ENCODE measurements at regions not wholly inside any gene's neighbourhood (a gene's known extent, or its start where the extent isn't known, plus 50 kb on each side); places are given as distances from the start of the nearest gene placed in this dataset.

DNA sequence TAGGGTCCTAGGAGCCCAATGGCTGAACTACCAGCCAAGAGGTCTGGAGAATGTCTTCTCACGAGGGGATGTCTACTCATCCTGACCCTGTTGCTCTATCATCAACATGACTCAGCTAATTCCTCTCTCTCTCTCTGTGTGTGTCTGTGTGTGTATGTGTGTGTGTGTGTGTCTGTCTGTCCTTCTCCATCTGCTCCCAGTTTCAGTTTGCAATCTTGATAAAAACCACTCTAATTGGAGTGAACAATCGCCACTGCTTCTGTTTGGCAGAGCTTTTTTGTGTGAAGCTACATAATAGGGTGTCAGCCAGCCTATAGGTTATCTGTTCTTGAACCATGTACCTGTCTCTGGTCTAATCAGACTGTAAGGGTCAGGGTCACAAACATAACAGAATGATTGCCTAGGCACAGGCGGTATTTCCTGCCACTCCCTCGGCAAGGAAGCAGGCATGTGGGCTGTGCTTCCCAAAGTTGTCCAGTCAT, 219.8 kb downstream of the SH3BP4 start (continued):
- TF ChIP-seq, protein P1, sequence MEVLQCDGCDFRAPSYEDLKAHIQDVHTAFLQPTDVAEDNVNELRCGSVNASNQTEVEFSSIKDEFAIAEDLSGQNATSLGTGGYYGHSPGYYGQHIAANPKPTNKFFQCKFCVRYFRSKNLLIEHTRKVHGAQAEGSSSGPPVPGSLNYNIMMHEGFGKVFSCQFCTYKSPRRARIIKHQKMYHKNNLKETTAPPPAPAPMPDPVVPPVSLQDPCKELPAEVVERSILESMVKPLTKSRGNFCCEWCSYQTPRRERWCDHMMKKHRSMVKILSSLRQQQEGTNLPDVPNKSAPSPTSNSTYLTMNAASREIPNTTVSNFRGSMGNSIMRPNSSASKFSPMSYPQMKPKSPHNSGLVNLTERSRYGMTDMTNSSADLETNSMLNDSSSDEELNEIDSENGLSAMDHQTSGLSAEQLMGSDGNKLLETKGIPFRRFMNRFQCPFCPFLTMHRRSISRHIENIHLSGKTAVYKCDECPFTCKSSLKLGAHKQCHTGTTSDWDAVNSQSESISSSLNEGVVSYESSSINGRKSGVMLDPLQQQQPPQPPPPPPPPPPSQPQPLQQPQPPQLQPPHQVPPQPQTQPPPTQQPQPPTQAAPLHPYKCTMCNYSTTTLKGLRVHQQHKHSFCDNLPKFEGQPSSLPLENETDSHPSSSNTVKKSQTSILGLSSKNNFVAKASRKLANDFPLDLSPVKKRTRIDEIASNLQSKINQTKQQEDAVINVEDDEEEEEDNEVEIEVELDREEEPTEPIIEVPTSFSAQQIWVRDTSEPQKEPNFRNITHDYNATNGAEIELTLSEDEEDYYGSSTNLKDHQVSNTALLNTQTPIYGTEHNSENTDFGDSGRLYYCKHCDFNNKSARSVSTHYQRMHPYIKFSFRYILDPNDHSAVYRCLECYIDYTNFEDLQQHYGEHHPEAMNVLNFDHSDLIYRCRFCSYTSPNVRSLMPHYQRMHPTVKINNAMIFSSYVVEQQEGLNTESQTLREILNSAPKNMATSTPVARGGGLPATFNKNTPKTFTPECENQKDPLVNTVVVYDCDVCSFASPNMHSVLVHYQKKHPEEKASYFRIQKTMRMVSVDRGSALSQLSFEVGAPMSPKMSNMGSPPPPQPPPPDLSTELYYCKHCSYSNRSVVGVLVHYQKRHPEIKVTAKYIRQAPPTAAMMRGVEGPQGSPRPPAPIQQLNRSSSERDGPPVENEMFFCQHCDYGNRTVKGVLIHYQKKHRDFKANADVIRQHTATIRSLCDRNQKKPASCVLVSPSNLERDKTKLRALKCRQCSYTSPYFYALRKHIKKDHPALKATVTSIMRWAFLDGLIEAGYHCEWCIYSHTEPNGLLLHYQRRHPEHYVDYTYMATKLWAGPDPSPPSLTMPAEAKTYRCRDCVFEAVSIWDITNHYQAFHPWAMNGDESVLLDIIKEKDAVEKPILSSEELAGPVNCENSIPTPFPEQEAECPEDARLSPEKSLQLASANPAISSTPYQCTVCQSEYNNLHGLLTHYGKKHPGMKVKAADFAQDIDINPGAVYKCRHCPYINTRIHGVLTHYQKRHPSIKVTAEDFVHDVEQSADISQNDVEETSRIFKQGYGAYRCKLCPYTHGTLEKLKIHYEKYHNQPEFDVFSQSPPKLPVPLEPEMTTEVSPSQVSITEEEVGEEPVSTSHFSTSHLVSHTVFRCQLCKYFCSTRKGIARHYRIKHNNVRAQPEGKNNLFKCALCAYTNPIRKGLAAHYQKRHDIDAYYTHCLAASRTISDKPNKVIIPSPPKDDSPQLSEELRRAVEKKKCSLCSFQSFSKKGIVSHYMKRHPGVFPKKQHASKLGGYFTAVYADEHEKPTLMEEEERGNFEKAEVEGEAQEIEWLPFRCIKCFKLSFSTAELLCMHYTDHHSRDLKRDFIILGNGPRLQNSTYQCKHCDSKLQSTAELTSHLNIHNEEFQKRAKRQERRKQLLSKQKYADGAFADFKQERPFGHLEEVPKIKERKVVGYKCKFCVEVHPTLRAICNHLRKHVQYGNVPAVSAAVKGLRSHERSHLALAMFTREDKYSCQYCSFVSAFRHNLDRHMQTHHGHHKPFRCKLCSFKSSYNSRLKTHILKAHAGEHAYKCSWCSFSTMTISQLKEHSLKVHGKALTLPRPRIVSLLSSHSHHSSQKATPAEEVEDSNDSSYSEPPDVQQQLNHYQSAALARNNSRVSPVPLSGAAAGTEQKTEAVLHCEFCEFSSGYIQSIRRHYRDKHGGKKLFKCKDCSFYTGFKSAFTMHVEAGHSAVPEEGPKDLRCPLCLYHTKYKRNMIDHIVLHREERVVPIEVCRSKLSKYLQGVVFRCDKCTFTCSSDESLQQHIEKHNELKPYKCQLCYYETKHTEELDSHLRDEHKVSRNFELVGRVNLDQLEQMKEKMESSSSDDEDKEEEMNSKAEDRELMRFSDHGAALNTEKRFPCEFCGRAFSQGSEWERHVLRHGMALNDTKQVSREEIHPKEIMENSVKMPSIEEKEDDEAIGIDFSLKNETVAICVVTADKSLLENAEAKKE (CRISPR knock-in tag; IDR thresholded peaks at IDR 0.05) = no peak
- TF ChIP-seq ZNF114 (CRISPR knock-in tag; IDR thresholded peaks at IDR 0.05) (no peak), ETS1 (IDR thresholded peaks at IDR 0.05) (no peak)

- TF ChIP-seq JUNB (IDR thresholded peaks at IDR 0.05; ENCODE audit: unreplicated experiment) = no peak
- no peak for TF ChIP-seq EZH2 (IDR thresholded peaks at IDR 0.05; ENCODE audit: low read depth, unreplicated experiment)
- TF ChIP-seq ZNF331 (CRISPR knock-in tag; IDR thresholded peaks at IDR 0.05; ENCODE audit: low read depth) = no peak
- Mint-ChIP-seq H3K36me3 (ENCODE audit: low read depth) (no peaks in the 10 kb centered on the region), H3K4me1 (no peaks in the 10 kb centered on the region), H3K9me3 (no peaks in the 10 kb centered on the region), H3K27ac (no peak overlapping the region), H3K27me3 (ENCODE audit: insufficient read depth, low read depth, poor library complexity) (no peaks in the 10 kb centered on the region), H3K4me3 (no peak overlapping the region)
- Histone ChIP-seq H2AFZ (no peak overlapping the region), H3K4me1 (ENCODE audit: insufficient read depth) (no peaks in the 10 kb centered on the region), H3K4me2 (no peak overlapping the region), H3K27me3 (ENCODE audit: insufficient read depth) (no peaks in the 10 kb centered on the region), H3F3A (replicated peaks; ENCODE audit: low read depth) (no peaks in the 10 kb centered on the region), H3K27ac (ENCODE audit: low read depth) (no peak overlapping the region), H3K9me2 (ENCODE audit: insufficient read depth) (no peaks in the 10 kb centered on the region), H4K20me1 (replicated peaks; ENCODE audit: insufficient read depth) (no peaks in the 10 kb centered on the region), H3K79me2 (replicated peaks; ENCODE audit: insufficient read depth) (no peaks in the 10 kb centered on the region), H3K4me3 (no peak overlapping the region), H3K36me3 (ENCODE audit: insufficient read depth) (no peaks in the 10 kb centered on the region)
- no peak for ATAC-seq
- no peak for DNase-seq (ENCODE audit: low spot score)
Measured at GRCh38 chr2:235180642-235181041, 228.8 kb downstream of the SH3BP4 start.

Measured in GM23338 (cell line).